AG10803 (cell line): ENCODE measurements at regions not wholly inside any gene's neighbourhood (a gene's known extent, or its start where the extent isn't known, plus 50 kb on each side); places are given as distances from the start of the nearest gene placed in this dataset.

Experiments
- DNase-seq: peaks from one replicate; pipeline ENCODE4 v3.0.0; 2010; ENCODE audit warnings: low read depth
- H3K4me3 ChIP-seq: 2 replicates; pipeline ENCODE4 v1.5.1; 2011; ENCODE audit warnings: mild to moderate bottlenecking, low read length, control low read depth
- CTCF ChIP-seq: conservative IDR thresholded peaks from 2 replicates; pipeline ENCODE4 v1.5.1; 2011; ENCODE audit warnings: mild to moderate bottlenecking, low read length, control low read depth, inconsistent platforms

GRCh38 chr9:613771-614347 is 227.6 kb upstream of the DMRT1 start:
- peak; percentile 97 for TF ChIP-seq CTCF
- no peak overlapping the region; the same call in 1 of the 2 replicates for H3K4me3 ChIP-seq
- peak; percentile 92 for DNase-seq

GRCh38 chr9:614431-614830 is 227.1 kb upstream of the DMRT1 start:
- H3K4me3 ChIP-seq: no peak overlapping the region
- peak; percentile 13 for DNase-seq
- TF ChIP-seq CTCF: no peak; the same call in 1 of the 2 replicates

- TF ChIP-seq CTCF: no peak
Measured at GRCh38 chr9:615756-616155, 225.7 kb upstream of the DMRT1 start.

GRCh38 chr9:616694-617093 is 224.8 kb upstream of the DMRT1 start:
- no peak for DNase-seq
- H3K4me3 ChIP-seq: no peak overlapping the region
- TF ChIP-seq CTCF: no peak

More at GRCh38 chr9:615756-616155, 225.7 kb upstream of the DMRT1 start:
- no peak for DNase-seq
- H3K4me3 ChIP-seq: no peak overlapping the region

- DNase-seq: no peak
- H3K4me3 ChIP-seq: no peak overlapping the region
- no peak for TF ChIP-seq CTCF
Measured at GRCh38 chr9:617445-618085, 223.9 kb upstream of the DMRT1 start.

GRCh38 chr9:618478-618877 is 223.0 kb upstream of the DMRT1 start:
- TF ChIP-seq CTCF: no peak
- no peak overlapping the region for H3K4me3 ChIP-seq
- DNase-seq: peak; percentile 9

- DNase-seq: peak; percentile 13
- H3K4me3 ChIP-seq: no peak overlapping the region
- TF ChIP-seq CTCF: no peak
Measured at GRCh38 chr9:621201-621855, 220.2 kb upstream of the DMRT1 start.
